8988T (cell line): ENCODE measurements at regions not wholly inside any gene's neighbourhood (a gene's known extent, or its start where the extent isn't known, plus 50 kb on each side); places are given as distances from the start of the nearest gene placed in this dataset.
"Not testable (repeated sequence)": the region's sequence is repeated elsewhere in the genome, so short reads cannot be mapped to it uniquely, and the experiment has no call there.

ENCODE experiments used
- DNase-seq: peaks from one replicate; pipeline ENCODE4 v3.0.0; 2011

GRCh38 chr18:14995023-14995422 is 247.1 kb downstream of the ANKRD30B start:
- DNase-seq: not testable (repeated sequence)

GRCh38 chr18:14997357-14997756 is 249.4 kb downstream of the ANKRD30B start:
- DNase-seq: no peak

- DNase-seq: not testable (repeated sequence)
These were observed 249.9 kb downstream of the ANKRD30B start for GRCh38 chr18:14997899-14998298.

- not testable (repeated sequence) for DNase-seq
These were observed 250.5 kb downstream of the ANKRD30B start for GRCh38 chr18:14998360-14999042.

- DNase-seq: no peak
These were observed 251.4 kb downstream of the ANKRD30B start for GRCh38 chr18:14999085-14999975.

- not testable (repeated sequence) for DNase-seq
These were observed 252.4 kb downstream of the ANKRD30B start for GRCh38 chr18:15000119-15001037.

- DNase-seq: not testable (repeated sequence)
These were observed 253.2 kb downstream of the ANKRD30B start for GRCh38 chr18:15001038-15001794.

GRCh38 chr18:15001795-15002107 is 253.8 kb downstream of the ANKRD30B start:
- DNase-seq: not testable (repeated sequence)

GRCh38 chr18:15002765-15003164 is 254.8 kb downstream of the ANKRD30B start:
- not testable (repeated sequence) for DNase-seq

- DNase-seq: not testable (repeated sequence)
These were observed 255.3 kb downstream of the ANKRD30B start for GRCh38 chr18:15003231-15003630.

- not testable (repeated sequence) for DNase-seq
These were observed 255.8 kb downstream of the ANKRD30B start for GRCh38 chr18:15003636-15004269.

- DNase-seq: not testable (repeated sequence)
These were observed 256.4 kb downstream of the ANKRD30B start for GRCh38 chr18:15004270-15004973.

- DNase-seq: no peak
These were observed 257.6 kb downstream of the ANKRD30B start for GRCh38 chr18:15005313-15006130.

GRCh38 chr18:15006616-15007015 is 258.6 kb downstream of the ANKRD30B start:
- not testable (repeated sequence) for DNase-seq

- not testable (repeated sequence) for DNase-seq
These were observed 278.1 kb downstream of the ANKRD30B start for GRCh38 chr18:15026041-15026440.

- not testable (repeated sequence) for DNase-seq
These were observed 280.1 kb downstream of the ANKRD30B start for GRCh38 chr18:15028037-15028436.

GRCh38 chr18:15060279-15060880 is 312.4 kb downstream of the ANKRD30B start:
- DNase-seq: not testable (repeated sequence)

- DNase-seq: not testable (repeated sequence)
These were observed 313.4 kb downstream of the ANKRD30B start for GRCh38 chr18:15061289-15061896.

- DNase-seq: not testable (repeated sequence)
These were observed 318.5 kb downstream of the ANKRD30B start for GRCh38 chr18:15066434-15066833.
